Natural killer cell (primary cell): ENCODE measurements at regions not wholly inside any gene's neighbourhood (a gene's known extent, or its start where the extent isn't known, plus 50 kb on each side); places are given as distances from the start of the nearest gene placed in this dataset.

Experiments
- ATAC-seq, 3 donors: fragments of 150-1000 bp in 2 of 3; fragments of 200-7000 bp in 1 of 3; cut with Tn5 transposase; 1 replicate in 1 of 3; 2 replicates in 2 of 3; pipeline ENCODE4 v1.10.0; 2021; ENCODE audit warnings: mild to moderate bottlenecking in 2 of 3, moderate library complexity in 2 of 3
- DNase-seq, 2 donors: peaks; one replicate each; pipeline versions ENCODE4 v3.0.0 to v3.0.0-alpha.2; 2013 to 2021; ENCODE audit warnings: mixed read lengths in 1 of 2
- H3K27ac ChIP-seq: one replicate; pipeline ENCODE4 v1.5.1; 2013; ENCODE audit warnings: mild to moderate bottlenecking, low read length
- H3K27me3 ChIP-seq: one replicate; pipeline ENCODE4 v1.6.1; 2013; ENCODE audit warnings: low read length; ENCODE audit not compliant: control insufficient read depth, insufficient read depth
- H3K36me3 ChIP-seq: one replicate; pipeline ENCODE4 v1.6.1; 2013; ENCODE audit warnings: low read length; ENCODE audit not compliant: control insufficient read depth, insufficient read depth
- H3K4me1 ChIP-seq: one replicate; pipeline ENCODE4 v1.6.1; 2013; ENCODE audit warnings: low read length; ENCODE audit not compliant: control insufficient read depth, insufficient read depth
- H3K4me3 ChIP-seq: one replicate; pipeline ENCODE4 v1.5.1; 2013; ENCODE audit warnings: low read length
- H3K9me3 ChIP-seq: one replicate; pipeline ENCODE4 v1.6.1; 2013; ENCODE audit warnings: low read length; ENCODE audit not compliant: control insufficient read depth, insufficient read depth
- H3K27ac Mint-ChIP-seq, 2 donors: one replicate each; pipeline ENCODE4 v1.8.0; 2022; ENCODE audit warnings: mild to moderate bottlenecking in 2 of 2, mixed read lengths in 2 of 2, moderate library complexity in 1 of 2
- H3K27me3 Mint-ChIP-seq, 2 donors: one replicate each; pipeline ENCODE4 v1.8.0; 2022; ENCODE audit warnings: low read depth in 2 of 2, mixed read lengths in 2 of 2
- H3K36me3 Mint-ChIP-seq: one replicate; pipeline ENCODE4 v1.8.0; 2022; ENCODE audit warnings: mixed read lengths
- H3K4me1 Mint-ChIP-seq, 2 donors: one replicate each; pipeline ENCODE4 v1.8.0; 2022; ENCODE audit warnings: mixed read lengths in 2 of 2
- H3K4me3 Mint-ChIP-seq: one replicate; pipeline ENCODE4 v1.8.0; 2022; ENCODE audit warnings: mild to moderate bottlenecking, moderate library complexity, mixed read lengths
- H3K9me3 Mint-ChIP-seq, 2 donors: one replicate each; pipeline ENCODE4 v1.8.0; 2022; ENCODE audit warnings: mixed read lengths in 2 of 2
- CTCF ChIP-seq: fragments of 200-600 bp; IDR thresholded peaks from one replicate; pipeline ENCODE4 v1.8.0; 2022; ENCODE audit warnings: antibody characterized with exemption
- WGBS: methylation state at CpG from one replicate; pipeline ENCODE4 v1.1.7; 2013; ENCODE audit warnings: missing lambda C conversion rate; ENCODE audit not compliant: insufficient coverage; 5-methylcytosine and 5-hydroxymethylcytosine counted together
- intact Hi-C: fragments of 100-400 bp; cut with micrococcal nuclease; formaldehyde crosslinking; loops from one replicate; pipeline ENCODE4 v1.14.2; 2022

- H3K4me3 Mint-ChIP-seq: no peak overlapping the region
- no peaks in the 10 kb centered on the region for H3K36me3 Mint-ChIP-seq
- intact Hi-C loops: no loop called here
- no peak for DNase-seq
- no peak for TF ChIP-seq CTCF
- Histone ChIP-seq H3K27me3 (no peaks in the 10 kb centered on the region), H3K9me3 (no peaks in the 10 kb centered on the region), H3K4me1 (no peaks in the 10 kb centered on the region), H3K4me3 (no peak overlapping the region), H3K27ac (no peak overlapping the region), H3K36me3 (no peaks in the 10 kb centered on the region)
- ATAC-seq: no peak
- H3K4me1 Mint-ChIP-seq: no peaks in the 10 kb centered on the region
- no peaks in the 10 kb centered on the region for H3K27me3 Mint-ChIP-seq
- peaks cover 4 to 10% of the 10 kb centered on the region in 2 donors for H3K9me3 Mint-ChIP-seq
- no peak overlapping the region for H3K27ac Mint-ChIP-seq
Observed at GRCh38 chr9:108419379-108419778, 436.4 kb downstream of the ACTL7B start.

- H3K4me3 Mint-ChIP-seq: no peak overlapping the region
- no peaks in the 10 kb centered on the region for H3K4me1 ChIP-seq
- H3K4me3 ChIP-seq: no peak overlapping the region
- H3K27ac ChIP-seq: no peak overlapping the region
- no peaks in the 10 kb centered on the region for H3K9me3 ChIP-seq
- H3K27ac Mint-ChIP-seq: no peak overlapping the region
- H3K27me3 Mint-ChIP-seq: no peaks in the 10 kb centered on the region
- ATAC-seq: no peak
- no CpG with 5 or more reads among the region's 1 CpG for WGBS
- no peaks in the 10 kb centered on the region for H3K36me3 Mint-ChIP-seq
- H3K27me3 ChIP-seq: no peaks in the 10 kb centered on the region
- H3K4me1 Mint-ChIP-seq: no peaks in the 10 kb centered on the region
- peaks cover 4 to 7% of the 10 kb centered on the region in 2 donors for H3K9me3 Mint-ChIP-seq
- no peak for DNase-seq
- no peaks in the 10 kb centered on the region for H3K36me3 ChIP-seq
- intact Hi-C loops: no loop called here
- TF ChIP-seq CTCF: no peak
Observed at GRCh38 chr9:108417726-108418125, 438.1 kb downstream of the ACTL7B start.

DNA sequence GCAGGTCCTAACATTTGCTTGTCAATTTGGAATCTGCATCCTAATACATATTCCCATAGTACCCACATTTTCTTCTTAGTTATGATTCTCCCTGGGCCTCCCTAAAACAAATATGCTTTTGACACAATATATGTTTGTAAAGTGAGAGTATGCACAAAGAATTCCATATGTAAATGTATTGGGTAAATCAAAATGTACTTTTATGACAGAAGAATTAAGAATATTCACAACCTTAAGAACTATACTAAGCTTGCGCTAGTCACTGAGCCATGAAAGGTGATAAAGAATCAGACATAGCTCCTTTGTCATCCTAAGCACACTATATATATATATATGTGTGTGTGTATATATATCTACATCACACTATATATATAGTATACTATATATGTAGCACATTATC lies 438.5 kb downstream of the ACTL7B start:
- H3K27ac Mint-ChIP-seq: no peak overlapping the region
- no peak overlapping the region for H3K4me3 Mint-ChIP-seq
- H3K36me3 Mint-ChIP-seq: no peaks in the 10 kb centered on the region
- Histone ChIP-seq H3K9me3 (no peaks in the 10 kb centered on the region), H3K27me3 (no peaks in the 10 kb centered on the region), H3K27ac (no peak overlapping the region), H3K36me3 (no peaks in the 10 kb centered on the region), H3K4me1 (no peaks in the 10 kb centered on the region), H3K4me3 (no peak overlapping the region)
- no peak for TF ChIP-seq CTCF
- no peaks in the 10 kb centered on the region for H3K27me3 Mint-ChIP-seq
- intact Hi-C loops: no loop called here
- ATAC-seq (no peak), DNase-seq (no peak)
- H3K9me3 Mint-ChIP-seq: peaks cover 4 to 7% of the 10 kb centered on the region in 2 donors
- H3K4me1 Mint-ChIP-seq: no peaks in the 10 kb centered on the region
- WGBS: no CpG with 5 or more reads among the region's 1 CpG

GRCh38 chr9:108416324-108416723 lies 439.5 kb downstream of the ACTL7B start:
- WGBS: 88% methylated on average over 1 of the region's 2 CpGs
- no peak overlapping the region for H3K27ac ChIP-seq
- Mint-ChIP-seq H3K4me1 (no peaks in the 10 kb centered on the region), H3K4me3 (no peak overlapping the region), H3K27me3 (no peaks in the 10 kb centered on the region), H3K27ac (no peak overlapping the region), H3K36me3 (no peaks in the 10 kb centered on the region), H3K9me3 (peaks cover 4 to 7% of the 10 kb centered on the region in 2 donors)
- no peaks in the 10 kb centered on the region for H3K36me3 ChIP-seq
- ATAC-seq (no peak), DNase-seq (no peak)
- H3K9me3 ChIP-seq: no peaks in the 10 kb centered on the region
- no peaks in the 10 kb centered on the region for H3K27me3 ChIP-seq
- no peak overlapping the region for H3K4me3 ChIP-seq
- intact Hi-C loops: no loop called here
- no peaks in the 10 kb centered on the region for H3K4me1 ChIP-seq
- no peak for TF ChIP-seq CTCF
